CD8-positive, alpha-beta memory T cell (primary cell): ENCODE measurements at regions not wholly inside any gene's neighbourhood (a gene's known extent, or its start where the extent isn't known, plus 50 kb on each side); places are given as distances from the start of the nearest gene placed in this dataset.

Experiments
- CTCF ChIA-PET: fragments of 350-600 bp; sonication (Branson Sonifier 250); formaldehyde crosslinking; loops from one replicate; lab custom pipeline; 2021; ENCODE audit warnings: antibody characterized with exemption; lab: Charles Lee
- POLR2A ChIA-PET: fragments of 350-600 bp; sonication (Branson Sonifier 250); formaldehyde crosslinking; loops from one replicate; lab custom pipeline; 2021; ENCODE audit warnings: antibody characterized with exemption; lab: Charles Lee
- DNase-seq, 5 donors: peaks; one replicate each; pipeline versions ENCODE4 v3.0.0 to v3.0.0-alpha.2; 2020 to 2022; ENCODE audit warnings: mixed read lengths in 1 of 5
- H3K27ac ChIP-seq: one replicate; pipeline ENCODE4 v1.7.0; 2013; ENCODE audit warnings: low read depth, mild to moderate bottlenecking, low read length, moderate library complexity
- H3K27me3 ChIP-seq: 2 replicates; pipeline ENCODE4 v1.7.0; 2013; ENCODE audit warnings: low read length, mild to moderate bottlenecking; ENCODE audit not compliant: insufficient read depth, poor library complexity, severe bottlenecking
- H3K36me3 ChIP-seq: 2 replicates; pipeline ENCODE4 v1.7.0; 2013; ENCODE audit warnings: mild to moderate bottlenecking, low read length, moderate library complexity; ENCODE audit not compliant: insufficient read depth
- H3K4me1 ChIP-seq: 2 replicates; pipeline ENCODE4 v1.7.0; 2013; ENCODE audit warnings: mild to moderate bottlenecking, low read length, moderate library complexity; ENCODE audit not compliant: insufficient read depth
- H3K4me3 ChIP-seq: 2 replicates; pipeline ENCODE4 v1.7.0; 2013; ENCODE audit warnings: mild to moderate bottlenecking, low read length
- H3K9me3 ChIP-seq: 2 replicates; pipeline ENCODE4 v1.7.0; 2013; ENCODE audit warnings: mild to moderate bottlenecking, low read length
- H3K27ac Mint-ChIP-seq, 8 donors: one replicate each; pipeline ENCODE4 v1.8.0; 2020 to 2021; ENCODE audit warnings: mixed read lengths in 8 of 8, mild to moderate bottlenecking in 6 of 8, inconsistent platforms in 3 of 8, moderate library complexity in 3 of 8
- H3K27me3 Mint-ChIP-seq, 2 donors: one replicate each; pipeline ENCODE4 v1.8.0; 2020 to 2021; ENCODE audit warnings: mixed read lengths in 2 of 2, mild to moderate bottlenecking in 1 of 2, moderate library complexity in 1 of 2
- H3K36me3 Mint-ChIP-seq, 3 donors: one replicate each; pipeline ENCODE4 v1.8.0; 2020 to 2021; ENCODE audit warnings: mixed read lengths in 3 of 3, inconsistent platforms in 1 of 3, mild to moderate bottlenecking in 1 of 3
- H3K4me1 Mint-ChIP-seq, 3 donors: one replicate each; pipeline ENCODE4 v1.8.0; 2020 to 2021; ENCODE audit warnings: mixed read lengths in 3 of 3, inconsistent platforms in 1 of 3, mild to moderate bottlenecking in 1 of 3
- H3K4me3 Mint-ChIP-seq, 7 donors: one replicate each; pipeline ENCODE4 v1.8.0; 2020 to 2021; ENCODE audit warnings: mixed read lengths in 7 of 7, mild to moderate bottlenecking in 6 of 7, moderate library complexity in 4 of 7, inconsistent platforms in 2 of 7
- H3K9me3 Mint-ChIP-seq, 5 donors: one replicate each; pipeline ENCODE4 v1.8.0; 2020 to 2022; ENCODE audit warnings: mixed read lengths in 5 of 5, mild to moderate bottlenecking in 3 of 5, moderate library complexity in 2 of 5, inconsistent platforms in 1 of 5

- peaks cover 3% of the 10 kb centered on the region in 2 donors for H3K27me3 Mint-ChIP-seq
- H3K4me1 Mint-ChIP-seq, result no peaks in the 10 kb centered on the region
- no peak overlapping the region for H3K4me3 ChIP-seq
- H3K4me3 Mint-ChIP-seq, result no peak overlapping the region
- H3K36me3 ChIP-seq, result no peaks in the 10 kb centered on the region
- H3K27me3 ChIP-seq, result peaks cover 3% of the 10 kb centered on the region
- DNase-seq, result no peak
- H3K4me1 ChIP-seq, result no peaks in the 10 kb centered on the region
- H3K36me3 Mint-ChIP-seq, result peaks cover 0 to 24% (median 0%) of the 10 kb centered on the region in 3 donors
- no peak overlapping the region for H3K27ac Mint-ChIP-seq
- no peaks in the 10 kb centered on the region for H3K9me3 ChIP-seq
- H3K27ac ChIP-seq, result no peak overlapping the region
- ChIA-PET POLR2A (no interaction called here), CTCF (no interaction called here)
- peaks cover 0 to 11% (median 6%) of the 10 kb centered on the region in 5 donors for H3K9me3 Mint-ChIP-seq
Observed at GRCh38 chr6:89015971-89016370, 52.6 kb upstream of the RNGTT start.

GRCh38 chr6:89013438-89013837 lies 50.0 kb upstream of the RNGTT start:
- Mint-ChIP-seq H3K4me3 (no peak overlapping the region), H3K9me3 (peaks cover 0 to 11% (median 6%) of the 10 kb centered on the region in 5 donors), H3K27me3 (peaks cover 3% of the 10 kb centered on the region in 2 donors), H3K36me3 (peaks cover 0 to 24% (median 0%) of the 10 kb centered on the region in 3 donors), H3K27ac (peak overlapping the region in 1 of 8 donors; percentile 32), H3K4me1 (peaks cover 0 to 2% (median under 1%) of the 10 kb centered on the region in 3 donors)
- POLR2A ChIA-PET, result no interaction called here
- Histone ChIP-seq H3K36me3 (no peaks in the 10 kb centered on the region), H3K27ac (no peak overlapping the region), H3K4me1 (no peaks in the 10 kb centered on the region), H3K27me3 (peaks cover 3% of the 10 kb centered on the region), H3K4me3 (no peak overlapping the region), H3K9me3 (no peaks in the 10 kb centered on the region)
- DNase-seq, result no peak
- CTCF ChIA-PET, result interaction anchor here (1.8 kb wide), 1 partner anchor 359 kb away, joined by 4 read pairs; no protein-coding TSS in a partner anchor
